ENCODE measurements at regions not wholly inside any gene's neighbourhood (a gene's known extent, or its start where the extent isn't known, plus 50 kb on each side); places are given as distances from the start of the nearest gene placed in this dataset.

DNA sequence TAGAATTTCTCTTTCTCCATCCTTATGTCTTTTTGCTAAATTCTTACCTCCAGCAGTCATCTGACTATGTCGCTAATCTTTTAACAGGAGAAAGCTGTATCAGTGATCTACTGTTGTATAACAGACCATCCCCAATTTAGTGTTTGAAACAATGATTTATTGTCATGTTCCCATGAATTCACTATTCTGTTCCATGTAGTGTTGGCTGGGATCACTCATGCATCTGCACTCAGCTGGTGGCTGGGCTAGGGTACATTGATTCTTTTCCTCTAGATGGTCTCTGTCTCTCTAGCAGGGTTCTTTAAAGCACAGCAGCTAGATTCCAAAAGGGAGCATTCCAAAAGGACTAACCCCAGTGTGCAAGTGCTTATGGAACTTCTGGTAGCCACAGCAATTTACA, 184.2 kb upstream of the FANCL start:
- TF ChIP-seq GATA3 (IDR thresholded peaks at IDR 0.05; ENCODE audit: low read depth, low read length) (no peak), GATA2 (IDR thresholded peaks at IDR 0.05; ENCODE audit: low read depth, low read length) (no peak)
